GM12874 (cell line): ENCODE measurements at regions not wholly inside any gene's neighbourhood (a gene's known extent, or its start where the extent isn't known, plus 50 kb on each side); places are given as distances from the start of the nearest gene placed in this dataset.

Source experiments
- CTCF ChIP-seq: IDR thresholded peaks from 2 replicates; pipeline ENCODE4 v1.5.1; 2011; ENCODE audit warnings: low read depth, mild to moderate bottlenecking, control low read depth, low read length, moderate library complexity; ENCODE audit not compliant: insufficient read depth

DNA sequence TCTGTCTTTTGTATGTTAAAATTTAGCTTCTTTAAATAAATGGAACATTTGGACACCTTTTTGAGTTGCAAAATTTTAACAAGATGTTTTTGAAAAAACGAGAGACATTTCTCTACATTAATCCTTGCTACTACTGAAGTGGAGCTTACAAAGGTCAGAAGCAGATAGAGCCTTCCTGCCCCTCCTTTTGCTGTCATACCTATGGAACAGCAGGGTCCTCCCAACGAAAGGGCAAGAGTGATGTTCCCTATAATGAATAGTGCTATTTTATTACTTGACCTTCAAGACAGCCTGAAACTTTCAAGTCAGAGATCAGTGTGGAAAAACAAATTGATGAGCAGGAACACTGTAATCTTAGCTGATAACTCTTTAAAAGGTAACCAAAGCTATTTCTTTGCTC lies 1538.9 kb downstream of the PLA2G4A start:
- no peak for TF ChIP-seq CTCF

DNA sequence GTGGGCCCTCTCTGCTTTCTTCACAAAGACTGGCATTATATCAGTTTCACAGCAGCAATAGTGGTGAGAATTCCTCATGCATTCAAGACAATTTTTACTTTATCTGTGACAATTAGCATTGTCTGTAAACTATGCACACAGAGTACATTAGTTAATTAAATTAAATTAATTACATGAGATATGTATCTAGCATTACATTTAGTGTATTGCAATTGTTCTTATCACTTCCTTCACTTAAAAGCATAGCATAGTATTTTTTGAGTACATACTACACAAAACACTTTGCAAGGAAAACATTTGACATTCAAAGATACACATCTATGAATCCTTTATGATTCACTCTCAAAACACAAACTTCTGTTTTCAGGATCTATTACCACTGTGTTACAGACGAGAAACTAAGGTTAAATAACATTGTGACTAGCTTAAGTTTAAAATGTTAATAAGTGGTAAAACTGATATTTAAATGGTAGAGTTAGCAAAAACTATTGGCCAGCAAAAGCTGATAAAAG lies 1542.6 kb downstream of the PLA2G4A start:
- no peak for TF ChIP-seq CTCF

- TF ChIP-seq CTCF = no peak
Measured at GRCh38 chr1:188372821-188373220, 1544.1 kb downstream of the PLA2G4A start.

DNA sequence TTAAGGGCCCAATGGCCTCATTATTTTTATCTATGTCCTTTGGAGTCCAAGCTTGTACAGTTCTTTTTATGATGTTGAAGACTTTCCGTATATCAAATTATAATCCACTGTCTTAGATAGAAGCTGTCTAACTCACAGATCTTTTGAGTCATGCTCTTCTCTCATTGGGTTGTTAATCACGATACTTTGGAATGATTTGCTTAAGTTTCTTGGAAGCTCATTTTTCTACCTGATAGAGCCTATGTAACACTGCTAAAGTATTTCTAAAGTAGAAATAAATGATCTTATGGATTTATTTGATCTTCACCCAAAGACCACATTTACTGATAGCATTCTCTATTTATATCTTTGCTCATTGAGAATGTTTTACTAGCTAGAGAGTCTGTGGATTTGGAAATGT lies 1554.1 kb downstream of the PLA2G4A start:
- no peak for TF ChIP-seq CTCF

DNA sequence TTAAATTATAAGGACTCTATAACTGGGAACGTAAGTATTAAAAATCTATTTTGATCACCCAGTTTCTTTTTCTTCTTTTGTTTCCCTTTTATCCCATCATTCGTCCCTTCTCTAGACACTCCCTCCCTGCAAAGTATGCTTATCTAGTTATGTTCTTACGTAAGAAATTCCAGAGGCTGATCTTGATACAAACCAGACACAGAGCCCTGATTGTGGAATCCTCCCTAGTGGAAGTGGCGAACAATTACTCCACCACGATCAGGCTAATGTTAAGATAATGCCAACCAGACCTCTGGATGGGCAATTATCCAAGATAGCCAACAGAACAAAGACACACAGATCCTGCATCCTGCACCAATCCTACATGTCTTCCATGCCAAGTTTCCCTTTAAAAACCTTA lies 1557.4 kb downstream of the PLA2G4A start:
- no peak for TF ChIP-seq CTCF

- TF ChIP-seq CTCF = no peak
Measured at GRCh38 chr1:188386666-188387065, 1557.9 kb downstream of the PLA2G4A start.

DNA sequence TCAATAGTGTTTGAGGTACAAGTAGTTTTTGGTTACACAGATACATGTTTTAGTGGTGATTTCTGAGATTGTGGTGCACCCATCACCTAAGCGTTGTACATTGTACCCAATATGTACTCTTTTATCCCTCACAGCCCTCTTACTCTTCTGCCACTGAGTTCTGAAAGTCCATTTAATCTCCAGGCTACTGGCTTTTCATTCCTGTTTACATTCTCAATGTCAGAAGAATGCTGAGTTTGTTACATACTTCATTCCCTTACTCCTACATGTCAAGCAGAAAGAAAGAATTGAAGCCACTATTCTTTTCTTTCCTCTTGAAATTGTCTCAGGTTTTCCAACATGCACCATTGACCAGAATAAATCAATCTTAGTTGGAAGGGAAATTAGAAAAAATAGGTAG lies 1565.9 kb downstream of the PLA2G4A start:
- TF ChIP-seq CTCF = no peak

GRCh38 chr1:188397521-188397920 lies 1568.8 kb downstream of the PLA2G4A start:
- TF ChIP-seq CTCF = no peak
